IPS-18c (cell line): ENCODE measurements at regions not wholly inside any gene's neighbourhood (a gene's known extent, or its start where the extent isn't known, plus 50 kb on each side); places are given as distances from the start of the nearest gene placed in this dataset.

Experiments
- H3K4me3 ChIP-seq: 2 replicates; pipeline ENCODE4 v1.7.0; 2013; ENCODE audit warnings: low read depth, mild to moderate bottlenecking, low read length, moderate library complexity; ENCODE audit not compliant: insufficient read depth
- H3K9me3 ChIP-seq: one replicate; pipeline ENCODE4 v1.6.1; 2013; ENCODE audit warnings: mild to moderate bottlenecking, low read length, moderate library complexity; ENCODE audit not compliant: control insufficient read depth, insufficient read depth

GRCh38 chr5:72557167-72558045 lies 50.2 kb upstream of the ZNF366 start:
- Histone ChIP-seq H3K4me3 (peak overlapping the region; percentile 22; the same call in 1 of the 2 replicates), H3K9me3 (no peaks in the 10 kb centered on the region)
